ENCODE measurements at regions not wholly inside any gene's neighbourhood (a gene's known extent, or its start where the extent isn't known, plus 50 kb on each side); places are given as distances from the start of the nearest gene placed in this dataset.

DNA sequence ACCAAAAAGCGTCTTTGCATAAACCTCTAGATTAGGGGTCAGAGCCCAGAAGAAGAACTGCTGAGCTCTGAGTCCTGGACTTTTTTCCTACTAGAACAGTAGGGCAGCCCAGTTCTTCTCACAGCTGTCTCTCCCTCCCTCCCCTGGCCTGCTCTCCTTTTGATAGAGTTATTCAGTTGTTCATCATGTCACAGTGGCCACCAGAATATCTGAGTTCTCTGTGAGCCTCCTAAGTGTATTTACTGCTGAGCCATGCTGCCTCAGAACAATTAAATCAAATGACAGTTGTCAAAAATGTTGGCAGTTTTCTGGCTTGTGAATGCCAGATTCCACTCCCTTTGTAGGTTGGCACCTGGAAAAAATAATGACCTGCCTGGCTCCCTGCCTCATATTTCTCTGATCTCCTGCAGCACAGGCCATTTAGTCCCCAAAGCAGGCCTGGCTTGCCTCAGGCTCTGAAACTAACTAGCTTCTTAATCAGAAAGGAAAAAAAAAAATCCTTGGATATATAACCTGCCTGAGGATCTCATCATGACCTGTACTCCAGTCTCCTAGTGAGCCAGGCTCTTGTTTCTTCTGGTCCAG is 377.4 kb upstream of the LARGE1 start:
- TF ChIP-seq POLR2A (IDR thresholded peaks at IDR 0.05; ENCODE audit: low read depth, low read length) (no peak), POLR2AphosphoS5 (IDR thresholded peaks at IDR 0.05; ENCODE audit: low read depth, low read length) (no peak), SPI1 (IDR thresholded peaks at IDR 0.05; ENCODE audit: low read depth, low read length) (no peak), TAF1 (IDR thresholded peaks at IDR 0.05; ENCODE audit: low read depth, low read length) (no peak), PAX5 (IDR thresholded peaks at IDR 0.05; ENCODE audit: insufficient read depth, low read length, severe bottlenecking) (no peak), POU2F2 (IDR thresholded peaks at IDR 0.05; ENCODE audit: low read depth, low read length) (no peak)
